ENCODE measurements at regions not wholly inside any gene's neighbourhood (a gene's known extent, or its start where the extent isn't known, plus 50 kb on each side); places are given as distances from the start of the nearest gene placed in this dataset.

DNA sequence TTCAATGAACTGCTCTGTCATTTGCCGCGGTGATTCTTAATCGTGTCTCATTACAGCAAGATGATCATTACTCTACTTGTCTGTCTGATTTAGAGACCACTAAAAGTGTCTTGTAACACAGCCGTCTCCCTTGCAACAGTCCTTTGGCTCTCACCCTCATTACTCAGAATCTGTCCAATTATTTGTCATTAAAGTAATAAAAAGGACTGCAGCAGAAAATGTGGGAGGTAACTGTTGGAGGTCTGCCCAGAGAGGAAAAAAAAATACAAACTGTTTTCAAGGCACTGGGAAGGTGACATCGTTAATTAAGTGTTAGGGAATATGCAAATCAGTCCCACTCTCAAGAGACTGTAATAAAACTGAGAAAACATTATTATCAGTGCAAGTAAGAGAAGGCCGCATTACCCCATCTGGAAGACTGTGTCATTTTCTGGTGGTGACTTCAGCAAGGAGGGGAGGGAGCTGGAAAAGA is 281.0 kb downstream of the RASEF start:
- TF ChIP-seq, protein P1, sequence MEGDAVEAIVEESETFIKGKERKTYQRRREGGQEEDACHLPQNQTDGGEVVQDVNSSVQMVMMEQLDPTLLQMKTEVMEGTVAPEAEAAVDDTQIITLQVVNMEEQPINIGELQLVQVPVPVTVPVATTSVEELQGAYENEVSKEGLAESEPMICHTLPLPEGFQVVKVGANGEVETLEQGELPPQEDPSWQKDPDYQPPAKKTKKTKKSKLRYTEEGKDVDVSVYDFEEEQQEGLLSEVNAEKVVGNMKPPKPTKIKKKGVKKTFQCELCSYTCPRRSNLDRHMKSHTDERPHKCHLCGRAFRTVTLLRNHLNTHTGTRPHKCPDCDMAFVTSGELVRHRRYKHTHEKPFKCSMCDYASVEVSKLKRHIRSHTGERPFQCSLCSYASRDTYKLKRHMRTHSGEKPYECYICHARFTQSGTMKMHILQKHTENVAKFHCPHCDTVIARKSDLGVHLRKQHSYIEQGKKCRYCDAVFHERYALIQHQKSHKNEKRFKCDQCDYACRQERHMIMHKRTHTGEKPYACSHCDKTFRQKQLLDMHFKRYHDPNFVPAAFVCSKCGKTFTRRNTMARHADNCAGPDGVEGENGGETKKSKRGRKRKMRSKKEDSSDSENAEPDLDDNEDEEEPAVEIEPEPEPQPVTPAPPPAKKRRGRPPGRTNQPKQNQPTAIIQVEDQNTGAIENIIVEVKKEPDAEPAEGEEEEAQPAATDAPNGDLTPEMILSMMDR (IDR thresholded peaks at IDR 0.05) = no peak
- ATAC-seq (no peak), DNase-seq (no peak)
- Histone ChIP-seq H3K4me1 (no peaks in the 10 kb centered on the region), H3K27me3 (ENCODE audit: low read depth) (no peaks in the 10 kb centered on the region), H3K4me3 (no peak overlapping the region), H3K27ac (no peak overlapping the region), H3K9me3 (no peaks in the 10 kb centered on the region), H3K36me3 (no peaks in the 10 kb centered on the region)
- intact Hi-C loops (cut with DNase I) = no loop called here

DNA sequence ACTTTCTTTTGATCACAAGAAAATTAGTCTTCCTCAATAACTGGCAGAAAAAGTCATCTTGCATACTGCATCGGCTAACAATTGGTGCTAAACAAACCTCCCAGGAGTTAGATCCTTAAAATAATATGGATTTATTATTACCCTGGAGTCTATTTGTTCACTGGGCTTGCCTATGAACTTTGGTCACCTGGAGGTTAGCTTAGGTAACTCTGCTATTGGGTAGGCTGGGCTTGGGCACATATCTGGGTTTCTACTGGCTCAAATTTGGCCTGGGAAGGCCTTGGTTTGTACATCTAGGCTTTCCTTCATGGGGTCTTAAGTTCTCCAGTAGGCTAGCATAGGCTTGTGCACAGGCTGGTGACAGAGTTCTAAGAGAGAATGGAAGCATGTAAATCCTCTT is 279.9 kb downstream of the RASEF start:
- no peak overlapping the region for H3K4me3 ChIP-seq
- intact Hi-C loops (cut with DNase I) = no loop called here
- H3K4me1 ChIP-seq = no peaks in the 10 kb centered on the region
- TF ChIP-seq, protein P1 (IDR thresholded peaks at IDR 0.05) = no peak
- H3K36me3 ChIP-seq = no peaks in the 10 kb centered on the region
- no peaks in the 10 kb centered on the region for H3K9me3 ChIP-seq
- no peaks in the 10 kb centered on the region for H3K27me3 ChIP-seq (ENCODE audit: low read depth)
- no peak overlapping the region for H3K27ac ChIP-seq
- no peak for DNase-seq
- no peak for ATAC-seq

DNA sequence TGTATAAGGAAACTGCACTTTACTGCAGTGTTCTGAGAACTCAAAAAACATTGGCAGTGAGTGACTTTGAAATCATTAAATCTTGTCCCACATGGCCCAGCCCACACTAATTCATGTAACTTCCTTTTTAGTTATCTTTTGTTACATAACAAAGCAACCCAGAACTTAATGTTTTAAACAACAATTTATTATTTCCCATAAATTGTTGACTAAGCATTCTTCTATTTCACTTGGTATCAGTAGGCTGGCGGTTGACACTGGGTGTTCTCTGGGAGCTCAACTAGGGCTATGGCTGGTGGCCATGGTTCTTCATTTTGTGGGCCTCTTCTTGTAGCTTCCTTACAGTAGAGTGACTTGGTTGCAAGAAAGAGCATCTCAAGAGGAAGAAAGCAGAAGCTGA is 278.4 kb downstream of the RASEF start:
- H3K36me3 ChIP-seq = no peaks in the 10 kb centered on the region
- H3K27ac ChIP-seq = no peak overlapping the region
- TF ChIP-seq, protein P1 (IDR thresholded peaks at IDR 0.05) = no peak
- H3K9me3 ChIP-seq = no peaks in the 10 kb centered on the region
- no peak for DNase-seq
- no peak overlapping the region for H3K4me3 ChIP-seq
- no peaks in the 10 kb centered on the region for H3K27me3 ChIP-seq (ENCODE audit: low read depth)
- intact Hi-C loops (cut with DNase I) = no loop called here
- ATAC-seq = no peak
- H3K4me1 ChIP-seq = no peaks in the 10 kb centered on the region

DNA sequence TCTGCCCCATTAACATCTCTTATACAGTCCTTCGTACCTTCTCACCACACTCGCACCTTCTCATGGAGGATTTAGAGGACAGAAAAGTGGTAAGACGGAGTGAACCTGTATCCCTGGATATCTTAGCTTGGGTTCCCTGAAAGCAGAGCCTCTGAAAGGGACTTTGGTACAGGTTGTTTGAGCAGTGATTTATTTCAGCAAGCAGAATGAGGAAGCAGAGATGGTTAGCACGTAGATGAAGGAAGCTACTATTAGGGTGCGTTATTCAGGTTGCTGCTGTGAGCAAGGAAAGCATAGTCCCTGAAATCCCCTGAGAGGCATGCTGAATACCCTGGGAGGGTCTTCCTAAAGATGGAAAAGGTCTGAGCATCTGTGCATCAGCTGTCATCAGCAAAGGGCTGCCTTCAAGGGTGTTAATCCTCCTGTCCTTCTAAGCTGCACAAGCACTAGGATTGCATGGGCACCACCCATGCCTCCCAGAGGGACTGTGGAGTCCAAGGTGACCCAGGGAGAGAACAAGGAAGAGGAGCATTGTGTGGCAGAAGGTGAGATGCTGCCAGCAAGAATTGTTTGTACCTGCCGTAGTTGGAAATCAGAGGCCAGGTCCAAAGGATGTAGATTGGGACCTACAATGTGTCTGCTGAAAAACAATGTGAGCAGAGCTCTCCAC is 273.7 kb downstream of the RASEF start:
- H3K36me3 ChIP-seq = no peaks in the 10 kb centered on the region
- no peak overlapping the region for H3K27ac ChIP-seq
- no peak overlapping the region for H3K4me3 ChIP-seq
- TF ChIP-seq, protein P1 (IDR thresholded peaks at IDR 0.05) = no peak
- ATAC-seq = no peak
- intact Hi-C loops (cut with DNase I) = no loop called here
- H3K9me3 ChIP-seq = no peaks in the 10 kb centered on the region
- no peaks in the 10 kb centered on the region for H3K27me3 ChIP-seq (ENCODE audit: low read depth)
- no peak for DNase-seq
- H3K4me1 ChIP-seq = no peaks in the 10 kb centered on the region

DNA sequence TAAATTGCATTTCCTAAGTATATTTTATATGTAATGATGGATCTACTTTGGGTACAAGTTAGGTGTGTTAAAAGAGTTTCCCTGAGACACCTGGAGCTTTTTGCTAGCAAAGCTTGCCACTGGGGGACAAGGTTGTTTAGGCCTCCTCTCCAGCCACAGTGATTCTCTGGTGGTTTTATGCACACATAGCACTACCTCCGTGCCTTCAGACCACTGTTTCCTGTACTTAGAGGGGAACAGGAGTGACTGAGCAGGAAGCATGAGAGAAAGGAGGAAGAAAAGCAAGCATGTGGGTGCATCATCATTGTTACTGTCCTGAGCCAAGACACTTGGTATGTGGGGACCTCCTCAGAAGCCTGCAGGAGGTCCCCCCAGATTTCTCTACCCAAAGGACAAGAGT is 272.1 kb downstream of the RASEF start:
- TF ChIP-seq, protein P1 (IDR thresholded peaks at IDR 0.05) = no peak
- DNase-seq = no peak
- intact Hi-C loops (cut with DNase I) = no loop called here
- H3K4me1 ChIP-seq = no peaks in the 10 kb centered on the region
- no peak for ATAC-seq
- no peak overlapping the region for H3K4me3 ChIP-seq
- H3K9me3 ChIP-seq = no peaks in the 10 kb centered on the region
- no peaks in the 10 kb centered on the region for H3K36me3 ChIP-seq
- no peaks in the 10 kb centered on the region for H3K27me3 ChIP-seq (ENCODE audit: low read depth)
- H3K27ac ChIP-seq = no peak overlapping the region

Measured in lower lobe of right lung (tissue), 2 donors.